ENCODE measurements at regions not wholly inside any gene's neighbourhood (a gene's known extent, or its start where the extent isn't known, plus 50 kb on each side); places are given as distances from the start of the nearest gene placed in this dataset.

DNA sequence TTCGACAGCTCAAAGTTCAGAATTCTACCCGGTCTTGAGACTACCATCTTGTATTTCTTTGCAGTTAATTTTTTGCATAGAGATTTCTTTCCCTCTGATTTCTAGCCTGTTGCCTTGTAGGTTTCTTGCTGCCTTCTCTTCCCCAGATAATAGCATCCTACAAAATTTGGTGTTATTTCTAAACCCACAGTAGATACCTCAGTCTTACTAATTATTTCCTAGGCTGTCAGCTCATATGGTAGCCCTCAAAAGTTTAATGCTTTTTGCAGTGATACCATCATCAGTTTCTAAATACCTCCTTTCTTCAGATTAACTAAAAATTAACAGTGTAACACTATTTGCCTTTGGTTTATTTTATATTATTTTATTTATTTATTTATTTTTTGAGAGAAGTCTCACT is 61.9 kb upstream of the TMPO start:
- H3K4me1 ChIP-seq (ENCODE audit: control insufficient read depth in 1 of 2, insufficient read depth in 2 of 2, low read length in 2 of 2): peaks cover 48 to 58% of the 10 kb centered on the region in 2 donors
- peaks cover 15 to 26% of the 10 kb centered on the region in 2 donors for H3K36me3 Mint-ChIP-seq
- DNase-seq: no peak
- no peak overlapping the region for H3K27ac Mint-ChIP-seq
- no peak overlapping the region for H2AFZ ChIP-seq (ENCODE audit: insufficient read depth, low read depth, low read length, poor library complexity, severe bottlenecking)
- no peaks in the 10 kb centered on the region for H4K20me1 ChIP-seq (ENCODE audit: insufficient read depth, low read length)
- H3K9me3 ChIP-seq (replicated peaks in 1 of 2; ENCODE audit: control insufficient read depth in 1 of 2, insufficient read depth in 1 of 2, low read length in 2 of 2): peaks cover 0 to 6% of the 10 kb centered on the region in 2 donors
- H3K9me3 Mint-ChIP-seq: peaks cover 2 to 17% (median 11%) of the 10 kb centered on the region in 7 donors
- peaks cover 42% of the 10 kb centered on the region for H3K4me1 Mint-ChIP-seq
- peaks cover 4 to 8% (median 7%) of the 10 kb centered on the region in 3 donors for H3K27me3 Mint-ChIP-seq (ENCODE audit: low read depth in 3 of 3)
- H3K27ac ChIP-seq (ENCODE audit: low read depth in 1 of 2, low read length in 2 of 2): no peak overlapping the region
- H3K4me3 Mint-ChIP-seq: peak overlapping the region in 1 of 2 donors; percentile 46
- no peaks in the 10 kb centered on the region for H3K27me3 ChIP-seq (ENCODE audit: control insufficient read depth in 2 of 2, insufficient read depth in 2 of 2, low read length in 2 of 2)
- H3K9ac ChIP-seq (ENCODE audit: insufficient read depth, low read length, poor library complexity, severe bottlenecking): no peak overlapping the region
- intact Hi-C loops (cut with micrococcal nuclease): no loop called here
- H3K4me2 ChIP-seq (replicated peaks; ENCODE audit: extremely low read depth, low read length, poor library complexity, severe bottlenecking): no peak overlapping the region
- H3K4me3 ChIP-seq (replicated peaks in 1 of 3; ENCODE audit: low read depth in 2 of 3, low read length in 3 of 3): no peak overlapping the region
- TF ChIP-seq, protein P1, sequence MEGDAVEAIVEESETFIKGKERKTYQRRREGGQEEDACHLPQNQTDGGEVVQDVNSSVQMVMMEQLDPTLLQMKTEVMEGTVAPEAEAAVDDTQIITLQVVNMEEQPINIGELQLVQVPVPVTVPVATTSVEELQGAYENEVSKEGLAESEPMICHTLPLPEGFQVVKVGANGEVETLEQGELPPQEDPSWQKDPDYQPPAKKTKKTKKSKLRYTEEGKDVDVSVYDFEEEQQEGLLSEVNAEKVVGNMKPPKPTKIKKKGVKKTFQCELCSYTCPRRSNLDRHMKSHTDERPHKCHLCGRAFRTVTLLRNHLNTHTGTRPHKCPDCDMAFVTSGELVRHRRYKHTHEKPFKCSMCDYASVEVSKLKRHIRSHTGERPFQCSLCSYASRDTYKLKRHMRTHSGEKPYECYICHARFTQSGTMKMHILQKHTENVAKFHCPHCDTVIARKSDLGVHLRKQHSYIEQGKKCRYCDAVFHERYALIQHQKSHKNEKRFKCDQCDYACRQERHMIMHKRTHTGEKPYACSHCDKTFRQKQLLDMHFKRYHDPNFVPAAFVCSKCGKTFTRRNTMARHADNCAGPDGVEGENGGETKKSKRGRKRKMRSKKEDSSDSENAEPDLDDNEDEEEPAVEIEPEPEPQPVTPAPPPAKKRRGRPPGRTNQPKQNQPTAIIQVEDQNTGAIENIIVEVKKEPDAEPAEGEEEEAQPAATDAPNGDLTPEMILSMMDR (IDR thresholded peaks at IDR 0.05): no peak
- no peaks in the 10 kb centered on the region for H3K36me3 ChIP-seq (replicated peaks in 1 of 2; ENCODE audit: control insufficient read depth in 1 of 2, insufficient read depth in 2 of 2, low read length in 2 of 2)
- WGBS (ENCODE audit: insufficient coverage): 40% methylated on average over 1 of the region's 2 CpGs
- H3K79me2 ChIP-seq (ENCODE audit: insufficient read depth, low read length): peaks cover 19% of the 10 kb centered on the region

DNA sequence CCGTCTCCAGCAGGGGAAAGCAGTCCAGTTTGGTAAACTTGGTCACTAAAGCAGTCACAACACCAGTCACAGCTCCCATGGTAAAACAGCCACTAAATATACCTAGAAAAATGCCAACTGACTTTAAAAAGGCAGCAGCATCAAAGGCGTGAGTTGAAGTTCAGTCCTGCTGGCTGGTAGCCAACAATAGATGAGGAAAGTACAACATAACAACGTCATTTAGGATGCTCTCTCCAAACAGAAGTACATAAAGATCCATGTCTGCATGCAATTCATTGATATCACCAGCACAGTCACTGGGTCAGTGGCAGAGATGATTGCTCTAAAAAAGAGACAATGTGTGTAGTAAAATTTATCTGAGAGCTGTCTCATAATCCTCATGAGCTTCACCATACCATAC is 59.3 kb upstream of the TMPO start:
- Mint-ChIP-seq H3K27ac (peak overlapping the region; percentile 44 to 97 (median 95)), H3K4me1 (peaks cover 41% of the 10 kb centered on the region), H3K4me3 (peak overlapping the region; percentile 83 to 94), H3K27me3 (ENCODE audit: low read depth in 3 of 3) (peaks cover 6 to 8% (median 7%) of the 10 kb centered on the region in 3 donors), H3K36me3 (peaks cover 15 to 23% of the 10 kb centered on the region in 2 donors), H3K9me3 (peaks cover 2 to 19% (median 11%) of the 10 kb centered on the region in 7 donors)
- 80% methylated on average over 1 of the region's 3 CpGs for WGBS (ENCODE audit: insufficient coverage)
- Histone ChIP-seq H3K9ac (ENCODE audit: insufficient read depth, low read length, poor library complexity, severe bottlenecking) (peak overlapping the region; percentile 71), H3K36me3 (replicated peaks in 1 of 2; ENCODE audit: control insufficient read depth in 1 of 2, insufficient read depth in 2 of 2, low read length in 2 of 2) (no peaks in the 10 kb centered on the region), H2AFZ (ENCODE audit: insufficient read depth, low read depth, low read length, poor library complexity, severe bottlenecking) (no peak overlapping the region), H3K4me3 (replicated peaks in 1 of 3; ENCODE audit: low read depth in 2 of 3, low read length in 3 of 3) (peak overlapping the region; percentile 54 to 76 (median 57)), H4K20me1 (ENCODE audit: insufficient read depth, low read length) (no peaks in the 10 kb centered on the region), H3K79me2 (ENCODE audit: insufficient read depth, low read length) (peaks cover 19% of the 10 kb centered on the region), H3K27ac (ENCODE audit: low read depth in 1 of 2, low read length in 2 of 2) (peak overlapping the region in 1 of 2 donors; percentile 89), H3K9me3 (replicated peaks in 1 of 2; ENCODE audit: control insufficient read depth in 1 of 2, insufficient read depth in 1 of 2, low read length in 2 of 2) (peaks cover 0 to 6% of the 10 kb centered on the region in 2 donors), H3K4me1 (ENCODE audit: control insufficient read depth in 1 of 2, insufficient read depth in 2 of 2, low read length in 2 of 2) (peaks cover 37 to 44% of the 10 kb centered on the region in 2 donors), H3K4me2 (replicated peaks; ENCODE audit: extremely low read depth, low read length, poor library complexity, severe bottlenecking) (peak overlapping the region; percentile 82), H3K27me3 (ENCODE audit: control insufficient read depth in 2 of 2, insufficient read depth in 2 of 2, low read length in 2 of 2) (no peaks in the 10 kb centered on the region)
- TF ChIP-seq, protein P1 (IDR thresholded peaks at IDR 0.05): no peak
- intact Hi-C loops (cut with micrococcal nuclease): no loop called here
- peak; percentile 56 to 64 (median 58) for DNase-seq
